ENCODE measurements at regions not wholly inside any gene's neighbourhood (a gene's known extent, or its start where the extent isn't known, plus 50 kb on each side); places are given as distances from the start of the nearest gene placed in this dataset.

- TF ChIP-seq CTCF (IDR thresholded peaks at IDR 0.05; ENCODE audit: low read depth, low read length, poor library complexity, severe bottlenecking) (no peak), EZH2phosphoT487 (IDR thresholded peaks at IDR 0.05; ENCODE audit: borderline replicate concordance, low read length) (no peak)
These were observed 123.9 kb upstream of the DUSP10 start for GRCh38 chr1:221865808-221866207.
